Activated T-cell treated with anti-CD3 and anti-CD28 coated beads, Interleukin-2, amount 50 U/mL, for 4 hours (primary cell): ENCODE measurements at regions not wholly inside any gene's neighbourhood (a gene's known extent, or its start where the extent isn't known, plus 50 kb on each side); places are given as distances from the start of the nearest gene placed in this dataset.

Source experiments
- ATAC-seq, 2 donors: fragments of 200-7000 bp; cut with Tn5 transposase; one replicate each; pipeline ENCODE4 v1.10.0; 2021
- DNase-seq: peaks from one replicate; pipeline ENCODE4 v3.0.0-alpha.2; 2020
- H3K27me3 Mint-ChIP-seq: one replicate; pipeline ENCODE4 v1.8.0; 2021; ENCODE audit warnings: low read depth, mixed read lengths
- H3K36me3 Mint-ChIP-seq: one replicate; pipeline ENCODE4 v1.8.0; 2022; ENCODE audit warnings: mixed read lengths; ENCODE audit not compliant: insufficient read depth
- H3K4me1 Mint-ChIP-seq: one replicate; pipeline ENCODE4 v1.8.0; 2021; ENCODE audit warnings: low read depth, mixed read lengths
- H3K4me3 Mint-ChIP-seq: one replicate; pipeline ENCODE4 v1.8.0; 2021; ENCODE audit warnings: mild to moderate bottlenecking, moderate library complexity, mixed read lengths
- H3K9me3 Mint-ChIP-seq: one replicate; pipeline ENCODE4 v1.8.0; 2021; ENCODE audit warnings: mixed read lengths

DNA sequence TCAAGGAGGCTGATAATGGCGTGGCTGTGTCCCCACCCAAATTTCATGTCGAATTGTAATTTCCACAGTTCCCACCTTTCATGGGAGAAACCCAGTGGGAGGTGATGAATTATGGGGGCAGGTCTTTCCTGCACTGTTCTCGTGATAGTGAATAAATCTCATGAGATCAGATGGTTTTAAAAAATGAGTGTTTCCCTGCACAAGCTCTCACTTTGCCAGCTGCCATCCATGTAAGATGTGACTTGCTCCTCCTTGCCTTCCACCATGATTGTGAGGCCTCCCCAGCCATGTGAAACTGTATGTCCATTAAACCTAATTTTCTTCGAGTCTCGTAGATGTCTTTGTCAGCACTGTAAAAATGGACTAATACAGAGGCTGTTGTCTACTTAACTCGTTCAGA is 488.3 kb downstream of the SPRY1 start:
- H3K27me3 Mint-ChIP-seq = no peaks in the 10 kb centered on the region
- no peaks in the 10 kb centered on the region for H3K9me3 Mint-ChIP-seq
- H3K36me3 Mint-ChIP-seq = no peaks in the 10 kb centered on the region
- no peaks in the 10 kb centered on the region for H3K4me1 Mint-ChIP-seq
- DNase-seq (no peak), ATAC-seq (no peak)
- H3K4me3 Mint-ChIP-seq = no peak overlapping the region

DNA sequence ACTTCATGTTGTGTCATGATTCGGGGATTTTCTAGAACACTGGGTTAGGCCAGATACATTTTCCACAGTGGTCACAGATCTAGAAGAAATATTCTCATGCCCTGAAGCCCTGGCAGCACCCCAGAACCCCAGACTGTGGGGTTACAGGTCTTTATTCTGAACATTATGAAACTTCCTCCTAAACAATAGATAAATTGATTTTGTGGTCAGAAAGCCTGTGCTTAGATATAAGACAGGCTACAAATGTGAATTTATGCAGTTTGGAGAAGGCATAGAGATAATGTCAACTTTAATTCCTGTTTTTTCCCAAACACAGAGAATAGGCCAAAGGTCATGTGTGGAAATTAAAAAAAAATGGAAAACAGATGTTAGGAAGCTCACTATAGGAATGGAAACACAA is 492.9 kb downstream of the SPRY1 start:
- DNase-seq = no peak
- Mint-ChIP-seq H3K4me3 (no peak overlapping the region), H3K4me1 (no peaks in the 10 kb centered on the region), H3K36me3 (no peaks in the 10 kb centered on the region), H3K9me3 (no peaks in the 10 kb centered on the region), H3K27me3 (no peaks in the 10 kb centered on the region)
- ATAC-seq = no peak

DNA sequence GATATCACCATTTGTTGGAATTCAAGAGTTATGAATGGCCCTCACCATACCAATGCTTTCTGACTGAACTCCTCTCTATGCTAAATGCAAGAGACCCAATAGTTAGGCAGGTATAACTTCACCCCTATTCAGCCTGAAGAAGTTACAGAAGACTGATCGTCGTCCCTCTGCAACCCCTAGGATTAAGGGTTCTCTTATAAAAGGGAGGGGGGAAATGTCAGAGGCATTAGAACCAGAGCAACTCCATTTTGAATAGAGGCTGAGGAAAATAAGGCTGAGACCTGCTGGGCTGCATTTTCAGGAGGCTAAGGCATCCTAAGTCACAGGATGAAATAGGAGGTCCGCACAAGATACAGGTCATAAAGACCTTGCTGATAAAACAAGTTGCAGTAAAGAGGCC is 494.3 kb downstream of the SPRY1 start:
- no peak for DNase-seq
- no peak for ATAC-seq
- Mint-ChIP-seq H3K4me1 (no peaks in the 10 kb centered on the region), H3K27me3 (no peaks in the 10 kb centered on the region), H3K9me3 (no peaks in the 10 kb centered on the region), H3K4me3 (no peak overlapping the region), H3K36me3 (no peaks in the 10 kb centered on the region)

DNA sequence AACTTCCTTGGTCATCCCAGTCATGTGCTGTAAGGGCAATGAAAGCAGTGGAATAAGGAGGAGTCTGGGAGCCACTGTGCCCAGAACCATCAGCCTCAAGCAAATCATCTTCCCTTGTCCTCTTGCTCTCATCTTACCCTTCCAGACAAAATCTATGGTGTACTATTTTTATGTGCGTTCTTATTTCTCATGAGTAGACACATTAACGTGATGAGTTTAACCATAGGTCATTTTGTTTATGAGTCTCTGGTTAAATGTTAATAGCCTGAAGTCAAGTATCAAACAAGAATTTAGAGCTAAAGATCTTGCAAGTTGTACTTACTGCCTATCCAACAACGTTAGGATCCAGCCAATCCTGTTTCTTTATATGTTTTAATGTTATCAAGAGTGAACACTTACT is 495.3 kb downstream of the SPRY1 start:
- Mint-ChIP-seq H3K4me1 (no peaks in the 10 kb centered on the region), H3K4me3 (no peak overlapping the region), H3K27me3 (no peaks in the 10 kb centered on the region), H3K36me3 (no peaks in the 10 kb centered on the region), H3K9me3 (no peaks in the 10 kb centered on the region)
- ATAC-seq = no peak
- DNase-seq = no peak

DNA sequence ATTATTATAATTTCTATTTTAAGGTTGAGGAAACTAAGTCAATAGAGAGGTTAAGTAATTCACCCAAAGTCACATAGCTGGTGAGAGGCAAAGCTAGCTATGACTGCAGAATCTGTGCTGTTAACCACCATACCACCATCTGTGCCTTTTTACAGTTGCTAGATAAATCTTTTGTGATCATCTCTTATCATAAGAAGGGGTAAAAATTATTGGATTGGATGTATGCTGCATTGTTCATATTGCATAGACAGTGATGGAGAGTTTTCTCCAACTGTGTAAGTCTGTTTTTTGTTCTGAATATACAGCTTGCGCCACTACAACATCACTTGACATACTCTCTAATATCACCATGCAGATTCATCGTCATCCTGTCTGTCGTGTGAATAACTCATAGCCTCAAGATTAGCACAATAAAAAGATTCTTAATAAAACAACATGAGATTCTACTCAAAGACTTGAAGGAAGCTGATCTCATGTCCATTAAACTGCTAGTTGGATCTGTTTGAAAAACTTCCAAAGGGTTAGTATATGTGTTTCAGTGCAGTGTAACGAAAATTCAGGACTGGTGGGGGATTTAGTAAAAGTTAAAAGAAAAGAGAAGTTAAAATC is 495.9 kb downstream of the SPRY1 start:
- Mint-ChIP-seq H3K27me3 (no peaks in the 10 kb centered on the region), H3K9me3 (no peaks in the 10 kb centered on the region), H3K4me1 (no peaks in the 10 kb centered on the region), H3K36me3 (no peaks in the 10 kb centered on the region), H3K4me3 (no peak overlapping the region)
- ATAC-seq = no peak
- no peak for DNase-seq

DNA sequence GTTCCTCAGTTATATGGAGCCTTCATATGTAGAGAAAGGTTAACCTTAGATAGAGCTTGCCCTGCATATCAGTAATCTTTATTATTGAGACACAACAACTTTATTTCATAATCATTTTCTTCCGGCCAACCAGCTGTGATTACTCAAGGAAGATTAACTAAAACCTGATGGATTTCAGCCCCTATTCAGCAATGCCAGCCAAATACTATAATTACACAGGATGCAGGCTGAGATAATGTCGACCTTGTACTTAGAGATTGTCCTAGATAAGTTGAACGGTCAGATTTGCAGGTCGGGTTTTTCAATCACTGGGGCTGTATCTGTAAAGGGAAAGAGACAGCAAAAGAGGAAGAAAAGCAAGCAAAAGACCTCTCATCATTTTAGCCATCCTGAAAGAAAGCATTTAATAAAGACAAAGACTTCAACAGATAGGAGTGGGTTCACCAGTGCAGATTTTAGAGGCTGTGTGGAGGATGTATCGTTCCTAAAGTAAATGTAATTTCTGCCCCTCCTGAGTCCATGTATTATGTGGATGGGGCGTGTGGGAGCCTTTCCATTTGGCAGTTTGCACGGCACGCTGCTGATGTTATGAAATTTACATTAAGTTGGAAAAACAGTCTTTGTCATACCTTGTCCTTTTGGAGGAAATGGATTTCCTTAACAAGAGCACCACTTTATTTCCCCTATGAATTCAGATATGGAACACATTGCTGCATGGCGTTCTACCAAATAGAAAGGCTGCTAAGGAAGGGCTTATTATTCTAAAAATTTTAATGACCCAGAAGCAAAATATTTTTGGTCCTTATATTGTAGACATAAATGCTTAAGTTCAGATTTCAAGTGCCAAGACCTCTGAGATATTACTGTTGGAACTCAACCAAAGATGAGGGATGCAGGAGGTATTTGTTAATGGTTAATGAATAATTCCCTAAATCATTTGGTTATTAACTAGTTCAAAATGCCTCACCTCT is 496.7 kb downstream of the SPRY1 start:
- no peak for ATAC-seq
- no peak overlapping the region for H3K4me3 Mint-ChIP-seq
- DNase-seq = no peak
- H3K27me3 Mint-ChIP-seq = no peaks in the 10 kb centered on the region
- no peaks in the 10 kb centered on the region for H3K9me3 Mint-ChIP-seq
- no peaks in the 10 kb centered on the region for H3K4me1 Mint-ChIP-seq
- no peaks in the 10 kb centered on the region for H3K36me3 Mint-ChIP-seq

DNA sequence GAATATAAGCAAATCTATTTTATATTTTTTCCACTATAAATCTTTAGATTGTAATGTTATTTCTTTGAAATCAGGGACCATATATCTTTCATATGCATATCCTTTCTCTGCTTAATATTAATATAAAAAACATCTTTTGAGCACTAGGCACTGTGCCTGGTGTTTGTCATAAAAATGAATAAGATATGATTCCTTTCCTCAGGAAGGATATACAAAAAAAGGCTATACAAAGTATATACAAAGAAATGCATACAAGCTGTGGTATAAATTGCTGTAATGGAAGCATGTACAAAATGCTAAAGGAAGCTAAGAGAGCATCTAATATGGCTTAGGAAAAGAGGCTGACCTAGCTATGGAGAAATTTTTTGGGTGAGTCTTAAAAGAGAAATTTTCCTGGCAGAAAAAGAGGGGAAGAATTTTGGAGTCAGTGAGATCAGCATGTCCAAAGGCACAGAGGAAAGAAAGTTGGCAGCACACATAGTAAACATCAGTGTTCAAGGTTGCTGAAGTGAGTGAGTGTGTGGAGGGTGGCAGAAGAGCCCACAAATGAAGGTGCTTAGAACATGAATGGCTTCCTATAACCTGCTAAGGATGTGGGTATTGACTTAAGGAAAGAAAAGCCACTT is 500.0 kb downstream of the SPRY1 start:
- no peak for DNase-seq
- Mint-ChIP-seq H3K4me3 (no peak overlapping the region), H3K36me3 (no peaks in the 10 kb centered on the region), H3K4me1 (no peaks in the 10 kb centered on the region), H3K27me3 (no peaks in the 10 kb centered on the region), H3K9me3 (no peaks in the 10 kb centered on the region)
- no peak for ATAC-seq

DNA sequence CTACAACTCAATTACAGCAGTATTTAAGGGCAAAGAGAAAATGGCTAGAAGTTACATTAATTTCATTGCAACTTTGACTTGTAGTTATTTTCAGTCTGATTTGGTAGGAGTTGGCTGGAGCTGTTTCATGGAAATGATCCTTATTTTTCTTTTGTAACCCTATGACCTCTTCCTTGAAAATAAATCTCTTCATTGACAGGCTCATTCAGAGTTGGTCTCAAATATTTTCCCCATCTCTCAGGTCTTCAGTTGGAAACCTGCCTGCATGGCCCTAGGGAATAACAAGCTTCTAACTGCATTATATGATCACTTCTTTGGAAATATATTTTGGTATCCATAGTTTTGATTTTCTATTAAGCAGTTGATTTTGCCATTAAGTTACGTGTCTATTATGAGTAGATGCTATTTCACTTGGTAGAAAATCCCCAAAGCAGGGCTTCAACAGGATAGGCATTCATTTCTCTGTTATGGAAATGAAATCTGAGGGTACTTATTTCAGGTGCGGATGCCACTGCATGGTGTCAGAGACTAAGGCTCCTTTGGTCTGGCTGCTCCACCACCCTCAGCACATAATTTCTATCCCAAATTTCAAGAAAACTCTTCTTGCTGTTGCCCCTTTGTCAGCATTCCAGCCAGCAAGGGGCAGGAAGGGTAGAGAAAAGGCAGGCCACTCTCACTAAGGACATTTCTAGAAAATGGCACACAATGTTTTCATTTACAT is 502.5 kb downstream of the SPRY1 start:
- Mint-ChIP-seq H3K4me1 (no peaks in the 10 kb centered on the region), H3K4me3 (no peak overlapping the region), H3K36me3 (no peaks in the 10 kb centered on the region), H3K9me3 (no peaks in the 10 kb centered on the region), H3K27me3 (no peaks in the 10 kb centered on the region)
- DNase-seq (no peak), ATAC-seq (no peak)

DNA sequence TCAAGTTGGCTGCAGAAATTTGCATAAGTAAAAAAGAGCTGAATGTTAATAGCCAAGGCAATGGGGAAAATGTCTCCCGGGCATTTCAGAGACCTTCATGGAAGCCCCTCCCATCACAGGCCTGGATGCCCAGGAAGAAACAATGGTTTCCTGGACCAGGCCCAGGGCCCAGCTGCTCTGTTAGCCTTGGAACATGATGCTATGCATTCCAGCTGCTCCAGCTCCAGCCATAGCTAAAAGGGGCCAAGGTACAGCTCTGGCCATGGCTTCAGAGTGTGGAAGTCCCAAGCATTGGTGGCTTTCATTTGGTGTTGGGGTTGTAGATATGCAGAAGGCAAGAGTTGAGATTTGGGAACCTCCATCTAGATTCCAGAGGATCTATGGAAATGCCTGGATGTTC is 508.3 kb downstream of the SPRY1 start:
- DNase-seq (no peak), ATAC-seq (no peak)
- no peaks in the 10 kb centered on the region for H3K4me1 Mint-ChIP-seq

DNA sequence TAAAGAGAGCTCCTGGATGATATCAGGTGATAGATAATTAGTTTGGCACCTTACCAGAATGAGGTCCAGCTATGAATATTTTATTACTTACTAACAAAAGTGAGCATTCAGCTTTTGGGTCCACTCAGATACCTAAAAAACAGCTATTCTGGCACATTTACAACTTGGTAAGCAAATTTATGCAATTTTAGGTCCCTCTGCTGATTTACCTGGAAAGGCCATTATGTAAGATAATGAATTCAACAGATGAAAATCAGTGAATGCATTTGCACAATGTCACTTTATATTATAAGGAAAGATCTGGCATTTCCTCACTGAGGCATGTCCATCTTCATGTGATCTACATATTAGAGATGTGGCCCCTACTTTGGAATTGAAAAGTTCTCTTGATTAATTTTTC is 517.0 kb downstream of the SPRY1 start:
- Mint-ChIP-seq H3K36me3 (no peaks in the 10 kb centered on the region), H3K4me3 (no peak overlapping the region), H3K27me3 (no peaks in the 10 kb centered on the region), H3K9me3 (no peaks in the 10 kb centered on the region), H3K4me1 (no peaks in the 10 kb centered on the region)
- DNase-seq (no peak), ATAC-seq (no peak)

More for the DNA sequence above, 508.3 kb downstream of the SPRY1 start:
- no peak overlapping the region for H3K4me3 Mint-ChIP-seq
- no peaks in the 10 kb centered on the region for H3K9me3 Mint-ChIP-seq
- no peaks in the 10 kb centered on the region for H3K27me3 Mint-ChIP-seq
- H3K36me3 Mint-ChIP-seq = no peaks in the 10 kb centered on the region

DNA sequence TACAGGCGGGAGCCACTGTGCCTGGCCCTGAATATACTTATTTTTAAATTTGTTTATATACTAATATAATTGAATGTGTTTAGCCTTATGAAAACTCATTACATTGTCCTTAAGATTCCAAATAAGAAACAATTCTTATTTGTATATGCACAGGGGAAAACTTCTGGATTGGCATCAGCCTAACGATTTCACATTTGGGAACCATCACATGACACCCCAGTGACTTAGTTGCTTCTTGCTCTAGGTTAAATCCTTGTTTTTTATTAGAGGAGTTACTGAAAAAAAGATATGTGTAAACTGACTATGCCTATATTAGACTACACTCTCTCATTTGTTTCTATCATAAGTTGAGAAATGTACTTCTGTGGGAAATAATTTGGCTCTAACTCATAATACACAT is 520.2 kb downstream of the SPRY1 start:
- DNase-seq (no peak), ATAC-seq (no peak)
- Mint-ChIP-seq H3K4me1 (no peaks in the 10 kb centered on the region), H3K36me3 (no peaks in the 10 kb centered on the region), H3K27me3 (no peaks in the 10 kb centered on the region), H3K9me3 (no peaks in the 10 kb centered on the region), H3K4me3 (no peak overlapping the region)

DNA sequence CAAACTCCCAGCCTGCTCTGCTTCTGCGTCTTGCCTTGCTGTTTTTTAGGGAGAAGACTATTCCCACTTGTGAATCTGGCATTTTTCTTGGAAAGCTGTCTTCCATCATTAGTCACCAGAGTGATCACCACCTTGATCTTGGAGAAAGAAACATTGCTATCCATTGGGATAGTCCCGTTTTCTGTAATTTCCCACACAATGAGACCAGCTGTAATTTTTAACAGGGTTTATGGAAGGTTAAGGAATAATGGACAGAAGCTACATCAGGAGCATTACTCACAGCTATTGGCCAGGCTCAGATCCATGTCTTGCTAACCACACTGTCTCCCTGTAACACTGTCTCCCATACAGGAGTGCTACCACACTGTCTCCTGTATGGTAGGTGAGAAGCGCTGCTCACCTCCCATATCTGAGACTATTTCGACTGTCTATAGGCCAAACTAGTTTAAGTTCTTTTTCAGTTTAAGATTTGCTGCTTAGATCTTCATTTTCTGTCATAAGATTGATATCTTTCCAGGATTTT is 523.0 kb downstream of the SPRY1 start:
- Mint-ChIP-seq H3K9me3 (no peaks in the 10 kb centered on the region), H3K27me3 (no peaks in the 10 kb centered on the region), H3K4me3 (no peak overlapping the region), H3K36me3 (no peaks in the 10 kb centered on the region), H3K4me1 (no peaks in the 10 kb centered on the region)
- ATAC-seq (no peak), DNase-seq (no peak)

DNA sequence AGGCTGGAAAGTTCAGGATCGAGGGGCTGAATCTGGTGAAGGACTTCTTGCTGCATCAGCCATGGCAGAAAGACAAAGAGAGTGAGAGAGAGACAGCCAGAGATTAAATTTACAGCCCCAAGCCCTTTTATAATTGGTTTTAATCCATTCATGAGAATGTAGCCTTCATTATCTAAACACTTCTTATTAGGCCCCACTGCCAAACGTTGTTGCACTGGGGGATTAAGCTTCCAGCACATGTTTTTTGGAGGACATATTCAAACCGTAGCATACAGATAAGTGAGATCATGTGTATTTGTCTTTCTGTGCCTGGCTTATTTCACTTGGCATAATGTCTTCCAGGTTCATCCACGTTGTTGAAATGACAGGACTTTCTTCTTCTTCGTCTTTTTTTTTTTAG is 524.7 kb downstream of the SPRY1 start:
- Mint-ChIP-seq H3K4me1 (no peaks in the 10 kb centered on the region), H3K9me3 (no peaks in the 10 kb centered on the region), H3K36me3 (no peaks in the 10 kb centered on the region), H3K4me3 (no peak overlapping the region), H3K27me3 (no peaks in the 10 kb centered on the region)
- ATAC-seq = no peak
- no peak for DNase-seq

DNA sequence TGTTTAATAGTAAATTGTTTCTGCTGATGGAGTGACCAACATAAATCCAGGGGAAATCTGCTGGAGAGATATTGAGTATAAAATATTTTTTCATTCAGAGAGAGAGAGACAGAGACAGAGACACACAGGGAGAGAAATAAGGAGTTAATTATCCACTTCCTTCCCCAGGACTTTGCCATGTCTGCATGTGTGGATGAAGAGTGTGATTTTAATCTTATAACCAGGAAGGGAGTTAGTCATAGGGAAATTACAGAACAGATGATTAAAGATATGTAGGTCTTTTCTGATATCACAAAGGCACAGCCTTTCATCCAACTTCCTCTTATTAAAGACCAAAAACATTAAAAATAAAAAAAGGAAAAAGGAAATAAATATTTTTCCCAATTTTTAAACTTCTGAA is 526.3 kb downstream of the SPRY1 start:
- H3K4me1 Mint-ChIP-seq = no peaks in the 10 kb centered on the region
- ATAC-seq (no peak), DNase-seq (no peak)
- H3K36me3 Mint-ChIP-seq = no peaks in the 10 kb centered on the region
- H3K9me3 Mint-ChIP-seq = no peaks in the 10 kb centered on the region
- H3K4me3 Mint-ChIP-seq = no peak overlapping the region
- no peaks in the 10 kb centered on the region for H3K27me3 Mint-ChIP-seq
